AML-193 (cell line): ENCODE measurements at regions not wholly inside any gene's neighbourhood (a gene's known extent, or its start where the extent isn't known, plus 50 kb on each side); places are given as distances from the start of the nearest gene placed in this dataset.
"Not testable (repeated sequence)": the region's sequence is repeated elsewhere in the genome, so short reads cannot be mapped to it uniquely, and the experiment has no call there.

Experiments
- DNase-seq, 2 experiments: peaks; one replicate each; lab custom pipeline; 2025; lab: John Stamatoyannopoulos, UW

DNA sequence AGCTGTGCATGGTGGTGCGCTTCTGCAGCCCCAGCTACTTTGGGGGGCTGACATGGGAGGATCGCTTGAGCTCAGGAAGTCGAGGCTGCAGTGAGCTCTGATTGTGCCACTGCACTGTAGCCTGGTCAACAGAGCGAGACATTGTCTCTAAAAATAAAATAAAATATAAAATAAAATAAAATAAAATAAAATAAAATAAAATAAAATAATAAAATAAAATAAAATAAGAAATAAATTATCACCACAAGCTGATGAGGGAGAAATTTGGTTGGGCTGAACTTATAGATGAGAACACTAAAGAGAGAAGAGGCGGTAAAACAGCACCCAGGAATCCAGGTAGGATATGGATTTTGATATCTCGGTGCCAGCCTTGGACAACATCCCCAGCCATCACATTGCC is 933.7 kb downstream of the NLGN4X start:
- no peak for DNase-seq

DNA sequence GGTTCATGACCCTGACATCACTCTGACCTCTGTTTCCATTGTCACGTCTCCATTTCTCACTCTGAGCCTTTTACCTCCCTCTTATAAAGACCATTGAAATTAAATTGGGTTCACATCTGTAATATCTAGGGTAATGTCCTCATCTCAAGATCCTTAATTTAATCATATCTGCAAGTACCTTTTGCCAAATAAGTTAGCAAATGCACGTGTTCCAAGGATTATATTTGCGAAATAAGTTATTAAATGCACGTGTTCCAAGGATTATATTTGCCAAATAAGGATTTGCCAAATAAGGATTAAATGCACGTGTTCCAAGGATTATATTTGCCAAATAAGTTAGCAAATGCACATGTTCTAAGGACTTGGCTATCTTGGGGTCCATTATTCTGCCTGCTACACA is 938.0 kb downstream of the NLGN4X start:
- no peak for DNase-seq

DNA sequence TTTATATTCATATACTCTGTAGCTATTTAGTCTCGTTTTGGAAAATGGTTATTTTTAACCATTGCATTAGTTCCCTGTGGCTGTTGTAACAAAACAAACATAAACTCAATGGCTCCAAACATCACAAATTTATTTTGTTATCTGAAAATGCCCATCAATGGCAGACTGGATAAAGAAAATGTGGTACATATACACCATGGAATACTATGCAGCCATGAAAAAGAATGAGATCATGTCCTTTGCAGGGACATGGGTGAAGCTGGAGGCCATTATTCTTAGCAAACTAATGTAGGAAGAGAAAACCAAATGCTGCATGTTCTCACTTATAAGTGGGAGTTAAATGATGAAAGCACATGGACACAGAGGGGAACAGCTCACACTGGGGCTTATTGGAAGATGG is 938.7 kb downstream of the NLGN4X start:
- not testable (repeated sequence) for DNase-seq

DNA sequence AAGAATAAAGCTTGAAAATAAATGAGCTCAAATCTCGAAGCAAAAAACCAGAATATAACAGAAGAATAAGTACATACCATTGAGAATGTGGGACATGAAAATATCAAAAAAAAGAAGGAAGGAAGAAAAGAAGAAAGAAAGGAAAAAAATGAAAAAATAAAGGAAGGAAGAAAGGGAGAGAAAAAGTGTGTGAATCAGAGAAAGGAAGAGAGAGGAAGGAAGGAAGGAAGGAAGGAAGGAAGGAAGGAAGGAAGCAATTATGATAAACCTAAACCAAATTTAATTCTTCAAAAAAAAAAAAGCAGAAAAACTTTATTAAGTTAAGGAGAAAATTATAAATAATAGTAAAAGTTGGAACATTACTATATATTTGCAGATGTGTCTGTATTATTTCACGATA is 949.8 kb downstream of the NLGN4X start:
- no peak for DNase-seq

DNA sequence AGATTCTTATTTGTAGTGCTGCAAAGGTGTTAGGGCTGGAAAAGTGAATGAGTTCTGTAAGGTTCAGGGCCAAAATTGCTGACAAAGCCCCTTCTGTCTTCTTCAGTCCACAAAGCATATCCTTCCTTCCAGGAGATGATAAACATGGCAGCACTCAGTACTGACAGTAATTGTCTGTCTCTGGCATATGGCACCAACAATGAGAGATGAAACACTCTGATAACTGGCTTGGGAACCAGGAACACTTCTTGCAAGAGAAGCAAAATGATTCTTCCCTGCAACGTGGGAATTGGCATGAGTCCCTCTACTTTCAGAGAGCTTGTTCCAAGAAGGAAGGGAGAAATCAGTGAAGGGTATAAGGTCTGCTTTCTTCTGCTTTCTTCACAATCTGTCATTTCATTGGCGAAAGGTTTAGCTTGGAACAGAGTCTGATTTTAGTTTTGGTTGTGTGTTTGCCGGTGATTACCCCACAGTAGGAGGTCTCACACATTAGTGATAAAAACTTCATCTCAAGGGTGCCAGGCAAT is 963.3 kb downstream of the NLGN4X start:
- DNase-seq: no peak

DNA sequence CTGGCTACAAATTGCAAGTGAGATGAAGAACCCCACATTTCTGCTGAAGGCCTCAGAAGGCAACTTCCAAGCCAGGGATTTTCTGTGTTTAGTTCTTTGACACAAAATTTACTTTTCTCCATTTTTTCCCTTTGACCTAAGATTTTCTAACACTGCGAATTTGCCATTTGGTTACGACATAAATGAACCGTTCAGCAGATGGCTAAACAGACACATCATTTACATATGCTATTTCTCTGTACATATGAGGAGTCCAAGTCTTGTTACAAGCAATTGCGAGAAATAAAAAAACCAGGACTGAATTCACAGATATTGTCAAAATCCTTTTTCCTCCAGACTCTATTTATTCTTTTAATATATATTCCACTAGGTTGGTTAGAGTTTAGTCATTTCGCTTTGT is 978.6 kb downstream of the NLGN4X start:
- DNase-seq: no peak

DNA sequence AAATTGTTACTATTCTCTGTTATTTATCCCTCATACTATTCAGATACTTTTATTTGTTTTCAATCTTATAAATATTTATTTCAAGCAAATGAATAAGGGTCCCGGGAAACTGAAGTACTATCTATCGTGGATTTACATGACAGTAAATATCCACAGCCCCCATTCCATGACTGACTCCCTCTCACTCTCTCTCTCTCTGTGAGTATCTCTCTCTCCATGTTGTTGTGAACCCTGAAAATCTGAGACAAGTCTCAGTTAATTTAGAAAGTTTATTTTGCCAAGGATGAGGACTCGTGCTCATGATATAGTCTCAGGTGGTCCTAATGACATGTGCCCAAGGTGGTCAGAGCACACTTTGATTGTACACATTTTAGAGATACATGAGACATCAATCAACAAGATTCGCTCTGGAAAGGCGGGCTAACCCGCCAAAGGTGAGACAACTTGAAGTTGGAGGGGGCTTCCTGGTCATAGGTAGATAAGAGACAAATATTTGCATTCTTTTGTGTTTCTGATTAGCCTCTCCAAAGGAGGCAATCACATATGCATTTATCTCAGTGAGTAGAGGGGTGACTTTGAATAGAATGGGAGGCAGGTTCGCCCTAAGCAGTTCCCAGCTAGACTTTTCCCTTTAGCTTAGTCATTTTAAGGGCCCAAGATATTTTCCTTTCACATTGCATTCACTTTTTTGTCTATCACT is 986.4 kb downstream of the NLGN4X start:
- no peak for DNase-seq

DNA sequence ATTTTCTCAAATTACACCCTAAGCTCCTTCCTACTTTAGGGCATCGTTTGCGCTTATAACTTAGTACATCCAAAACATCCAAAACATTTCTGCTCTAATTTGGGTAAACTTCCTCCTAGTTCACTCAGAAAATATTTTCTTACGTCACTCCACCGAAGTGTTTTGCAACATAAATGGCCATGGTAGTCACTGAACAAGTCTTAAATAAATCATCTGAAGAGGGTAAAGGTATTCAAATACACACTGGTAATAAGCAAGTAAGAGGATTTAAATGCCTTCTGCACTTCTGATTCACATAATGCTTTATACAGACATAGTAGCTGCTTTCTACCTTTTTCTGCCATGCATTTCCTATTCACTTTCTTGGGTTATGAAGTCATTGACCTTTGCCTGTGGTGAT is 991.9 kb downstream of the NLGN4X start:
- peak in 1 of 2 experiments; percentile 0 for DNase-seq

DNA sequence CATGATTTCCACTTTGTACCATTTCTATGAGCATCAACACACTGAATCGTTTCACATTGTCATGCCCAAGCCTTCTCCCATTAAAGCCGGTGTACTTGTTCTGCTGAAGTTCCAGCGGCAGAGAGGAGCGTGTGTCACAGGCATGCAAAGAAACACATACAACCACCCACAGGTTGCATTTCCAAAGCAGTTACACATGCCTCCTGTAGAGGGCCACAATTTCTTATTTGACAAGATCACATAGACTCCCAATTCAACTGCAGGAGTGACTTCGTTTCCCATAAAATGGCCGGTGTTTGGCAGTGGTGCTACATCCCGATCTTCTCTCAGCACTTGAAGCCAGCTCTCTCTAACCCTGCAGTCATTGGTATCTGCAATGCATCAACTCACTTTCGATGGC is 992.6 kb downstream of the NLGN4X start:
- peak; percentile 1 to 10 for DNase-seq

DNA sequence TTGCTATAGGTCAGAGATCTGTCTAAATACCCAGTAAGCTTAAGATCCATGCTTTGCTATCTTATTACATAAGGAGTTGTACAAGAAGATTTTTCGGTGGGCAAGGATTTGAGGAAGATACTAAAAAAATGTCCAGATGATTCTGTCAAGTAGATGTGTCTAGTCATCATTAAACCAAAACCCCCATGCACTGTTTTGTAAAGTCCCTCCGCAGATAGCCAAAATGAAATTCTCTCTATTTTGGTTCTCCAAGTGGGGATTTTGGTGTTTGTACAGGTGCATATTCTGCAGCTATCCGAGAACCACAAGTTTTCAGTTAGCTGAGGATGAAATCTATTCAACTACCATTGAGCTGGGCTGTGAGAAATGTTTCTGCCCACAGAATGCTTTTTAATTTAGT is 994.8 kb downstream of the NLGN4X start:
- DNase-seq: no peak

DNA sequence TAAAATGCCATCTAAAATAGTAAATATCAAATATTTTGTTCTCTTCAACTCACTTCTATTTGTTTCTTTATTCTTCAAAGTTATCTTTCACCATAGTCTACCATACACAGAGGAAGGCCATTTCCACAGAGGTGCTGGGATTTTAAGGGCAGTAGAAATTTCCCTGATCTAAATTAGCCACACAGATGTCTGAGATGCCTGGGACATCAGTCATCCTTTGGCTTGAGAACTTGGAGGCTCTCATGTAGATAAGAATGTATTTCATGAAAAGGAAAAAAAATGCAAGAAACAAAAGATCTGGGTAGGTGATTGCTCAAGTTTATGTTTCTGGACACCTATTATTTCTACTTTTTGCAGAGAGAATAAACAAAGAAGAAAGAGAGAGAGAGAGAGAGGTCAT is 1008.2 kb downstream of the NLGN4X start:
- no peak for DNase-seq

DNA sequence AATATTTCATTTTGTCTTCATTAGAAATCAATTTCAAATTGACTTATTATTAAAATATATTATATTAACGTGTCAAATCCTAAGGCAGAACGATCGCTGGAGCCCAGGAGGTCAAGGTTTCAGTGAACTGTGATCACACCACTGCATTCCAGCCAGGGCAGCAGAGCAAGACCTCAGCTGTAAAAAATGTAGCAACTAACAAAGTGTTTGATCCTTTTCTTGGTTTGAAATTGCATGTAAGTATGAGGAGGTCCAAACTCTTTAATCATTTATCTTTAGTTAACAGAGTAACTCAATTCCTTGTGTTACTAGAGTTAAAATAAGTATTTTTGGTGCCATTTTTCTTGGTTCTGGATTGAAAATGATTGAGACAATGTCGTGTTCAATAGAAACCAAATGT is 1033.9 kb downstream of the NLGN4X start:
- DNase-seq: no peak

DNA sequence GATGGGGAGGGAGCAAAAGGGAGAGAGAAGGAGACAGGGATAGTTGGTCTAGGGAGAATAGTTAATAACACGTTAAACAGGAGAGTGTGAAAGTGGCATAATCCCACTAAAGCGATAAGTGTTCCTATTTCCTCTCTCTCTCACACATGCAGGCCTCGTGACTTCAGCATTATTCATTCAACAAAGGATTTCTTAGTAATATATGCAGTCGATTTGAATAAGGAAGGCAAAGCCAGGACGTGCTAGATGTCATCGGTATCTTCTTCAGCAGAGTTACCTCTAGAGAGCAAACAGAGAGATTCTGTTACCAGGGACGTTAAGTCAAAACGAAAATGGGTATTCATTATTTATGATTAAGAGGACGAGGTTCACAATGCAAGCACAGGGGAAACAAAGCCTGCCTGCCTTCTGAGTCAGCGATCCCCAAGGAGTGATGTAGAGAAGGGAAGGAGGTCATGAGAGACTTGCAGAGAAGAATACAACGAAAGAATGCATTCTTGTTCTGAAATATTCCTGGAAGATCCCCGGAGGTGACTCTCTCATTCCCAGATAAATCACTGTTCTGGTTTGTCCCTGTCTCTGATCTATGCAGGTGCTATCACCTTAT is 1048.4 kb downstream of the NLGN4X start:
- DNase-seq: no peak

DNA sequence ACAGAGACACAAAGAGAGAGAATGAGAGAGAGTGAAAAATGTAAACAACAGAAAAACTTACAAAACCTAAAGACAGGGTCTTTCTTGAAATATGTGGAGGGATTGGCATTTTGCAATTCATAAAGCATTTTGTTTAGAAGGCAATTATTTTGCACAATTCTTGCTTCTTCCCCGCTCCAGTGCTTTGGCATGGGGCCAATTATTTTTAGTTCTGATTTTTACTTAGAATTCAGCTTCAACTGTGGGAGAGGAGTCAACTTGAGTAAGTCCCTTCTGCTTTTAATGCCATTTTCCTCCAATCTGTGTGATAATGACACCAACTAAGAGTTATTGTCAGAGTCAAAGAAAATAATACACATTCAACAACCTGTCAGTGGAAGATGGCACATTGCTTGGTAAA is 1051.9 kb downstream of the NLGN4X start:
- no peak for DNase-seq

DNA sequence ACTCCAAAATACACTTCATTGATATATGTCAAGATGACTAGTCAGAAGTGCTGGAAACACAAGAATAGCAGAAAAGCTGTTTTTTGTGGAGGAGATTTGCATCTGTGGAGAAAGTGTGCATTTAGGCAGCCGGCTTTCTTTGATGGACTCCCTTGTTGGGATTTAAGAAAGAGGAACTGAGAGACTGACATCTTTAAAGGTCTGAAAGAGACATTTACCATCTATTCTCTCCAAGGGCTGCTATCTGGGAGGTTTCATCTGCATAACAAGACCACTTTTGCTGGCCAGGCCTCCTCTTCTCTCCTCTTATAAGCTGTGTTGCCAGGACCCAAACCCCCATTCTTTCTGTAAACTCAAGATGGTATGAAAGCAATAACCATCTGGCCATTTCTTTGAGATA is 1065.0 kb downstream of the NLGN4X start:
- DNase-seq: no peak

DNA sequence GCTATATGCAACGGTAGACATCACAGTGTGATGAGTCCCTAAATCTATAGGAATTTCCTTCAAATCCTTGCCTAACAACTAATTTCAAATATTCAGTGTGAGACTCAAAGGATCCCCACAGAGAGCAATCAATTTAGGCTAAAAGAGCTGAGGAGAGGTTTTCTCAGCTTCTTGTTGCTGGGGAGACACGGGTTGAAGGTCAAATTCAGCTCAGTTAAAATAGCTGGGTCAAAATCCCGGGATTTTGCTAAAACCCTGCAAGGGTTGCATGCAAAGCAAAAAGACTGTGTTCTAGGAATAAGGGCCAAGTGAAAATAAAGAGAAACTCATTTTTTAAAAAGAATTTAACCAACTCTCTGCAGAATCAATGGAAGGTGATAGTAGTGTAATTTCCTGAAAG is 1073.4 kb downstream of the NLGN4X start:
- no peak for DNase-seq

DNA sequence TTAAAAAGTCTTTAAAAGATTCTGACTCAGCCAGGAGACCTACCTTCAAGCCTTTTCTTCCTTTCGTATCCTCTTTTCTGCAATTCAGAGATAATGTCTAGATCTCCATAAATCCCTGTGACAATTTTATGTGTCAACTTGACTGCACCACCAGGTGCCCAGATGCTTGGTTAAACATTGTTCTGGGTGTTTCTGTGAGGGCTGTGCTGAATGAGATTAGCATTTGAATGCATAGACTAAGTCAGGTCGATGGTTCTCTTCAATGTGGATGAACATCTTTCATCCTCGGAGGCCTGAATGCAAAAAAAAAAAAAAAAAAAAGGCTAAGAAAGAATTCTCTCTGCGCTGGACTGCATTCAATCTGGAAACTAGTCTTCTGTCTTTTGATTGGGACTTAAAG is 1082.7 kb downstream of the NLGN4X start:
- no peak for DNase-seq

DNA sequence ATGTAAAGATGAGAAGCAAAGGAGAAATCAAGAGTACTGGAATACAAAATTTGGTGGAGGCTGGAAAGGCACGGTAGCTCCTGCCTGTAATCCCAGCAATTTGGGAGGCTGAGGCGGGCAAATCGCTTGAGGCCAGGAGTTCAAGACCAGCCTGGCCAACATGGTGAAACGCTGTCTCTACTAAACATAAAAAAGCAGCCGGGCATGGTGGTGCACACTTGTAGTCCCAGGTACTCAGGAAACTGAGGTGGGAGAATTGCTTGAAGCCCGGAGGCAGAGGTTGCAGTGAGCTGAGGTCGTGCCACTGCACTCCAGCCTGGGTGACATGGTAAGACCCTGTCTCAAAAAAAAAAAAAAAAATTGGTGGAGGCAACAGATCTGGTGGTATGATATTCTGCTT is 1086.0 kb downstream of the NLGN4X start:
- no peak for DNase-seq

DNA sequence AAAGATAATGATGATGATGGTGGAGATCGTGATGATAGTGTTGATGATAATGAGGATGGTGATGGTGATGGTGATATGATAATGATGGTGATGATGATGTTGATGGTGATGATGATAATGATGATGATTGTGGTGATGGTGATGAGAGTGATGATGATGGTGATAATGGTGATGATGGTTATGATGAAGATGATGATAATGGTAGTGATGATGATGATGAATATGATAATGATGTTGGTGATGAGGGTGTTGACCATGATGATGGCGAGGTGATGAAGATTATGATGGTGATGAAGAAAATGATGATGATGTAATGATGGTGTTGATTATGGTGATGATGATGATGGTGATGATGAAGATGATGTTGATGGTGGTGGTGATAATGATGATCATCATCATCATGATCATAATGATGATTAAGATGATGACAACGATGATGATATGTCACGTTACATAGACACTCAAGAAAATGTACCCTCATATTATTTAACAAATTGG is 1106.4 kb downstream of the NLGN4X start:
- DNase-seq: no peak

DNA sequence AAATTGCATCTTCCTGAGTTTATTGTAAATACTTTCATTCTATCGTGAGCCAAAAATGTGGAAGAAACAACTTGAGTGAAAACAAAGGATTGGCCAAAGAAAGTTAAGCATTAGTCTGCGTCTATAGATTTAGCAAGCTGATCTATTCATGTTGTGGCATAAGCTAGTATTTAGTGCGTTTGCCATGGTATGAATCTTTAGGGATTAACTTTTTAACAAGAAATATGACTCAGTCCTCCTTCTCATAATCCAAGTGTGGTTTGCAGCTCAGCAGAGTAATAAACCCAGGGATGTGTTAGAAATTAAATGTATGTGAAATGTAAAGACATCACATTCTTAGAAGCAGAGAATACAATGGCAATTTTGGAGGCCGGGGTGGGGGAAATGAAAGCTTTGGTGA is 1110.9 kb downstream of the NLGN4X start:
- DNase-seq: no peak

DNA sequence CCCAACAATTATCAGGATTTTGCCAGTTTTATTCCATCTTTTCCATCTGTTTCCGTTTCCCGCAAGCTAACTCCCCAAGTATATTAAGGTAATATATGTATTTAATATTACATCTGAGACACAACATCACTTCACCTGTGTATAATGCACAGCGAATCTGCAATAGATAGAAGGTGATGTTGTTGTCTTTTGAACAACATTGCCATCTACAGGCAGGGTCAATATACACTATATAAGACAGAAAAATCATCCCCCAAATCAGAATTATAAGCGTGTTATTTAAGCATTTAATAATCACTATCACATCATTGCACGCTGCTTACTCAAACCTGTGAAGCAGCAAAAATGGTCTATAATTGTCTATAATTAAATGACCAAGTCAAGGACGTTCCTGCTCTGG is 1115.5 kb downstream of the NLGN4X start:
- peak; percentile 4 to 15 for DNase-seq

DNA sequence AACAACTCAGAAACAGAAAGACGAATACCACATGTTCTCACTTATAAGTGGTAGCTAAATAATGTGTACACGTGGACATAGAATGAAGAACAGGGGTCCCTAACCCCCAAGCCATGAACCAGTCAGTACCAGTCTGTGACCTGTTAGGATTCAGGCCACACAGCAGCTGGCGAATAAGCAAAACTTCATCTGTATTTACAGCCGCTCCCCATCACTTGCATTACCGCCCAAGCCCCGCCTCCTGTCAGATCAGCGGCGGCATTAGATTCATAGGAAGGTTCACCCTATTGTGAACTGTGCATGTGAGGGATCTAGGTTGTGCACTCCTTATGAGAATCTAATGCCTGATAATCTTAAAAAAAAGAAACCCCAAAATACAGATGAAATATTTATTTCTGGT is 1128.7 kb downstream of the NLGN4X start:
- no peak for DNase-seq

DNA sequence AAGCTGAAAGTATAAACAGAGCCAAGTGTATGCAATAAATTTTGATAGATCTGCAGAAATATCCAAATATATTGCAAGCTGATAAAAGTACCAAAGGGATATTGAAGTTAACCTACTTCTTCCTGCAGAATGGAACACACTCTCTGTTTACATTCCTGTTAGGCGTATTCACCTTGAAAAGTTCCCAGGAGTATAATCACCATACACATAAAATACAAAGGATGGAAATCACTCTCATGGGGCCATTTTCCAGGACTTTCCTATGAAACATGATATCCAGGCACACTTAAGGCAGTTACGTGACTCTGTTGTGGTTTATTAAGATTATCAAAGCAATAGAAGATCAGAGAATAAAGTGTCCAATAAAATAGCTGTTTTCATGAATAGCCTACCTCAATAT is 1142.3 kb downstream of the NLGN4X start:
- DNase-seq: no peak

DNA sequence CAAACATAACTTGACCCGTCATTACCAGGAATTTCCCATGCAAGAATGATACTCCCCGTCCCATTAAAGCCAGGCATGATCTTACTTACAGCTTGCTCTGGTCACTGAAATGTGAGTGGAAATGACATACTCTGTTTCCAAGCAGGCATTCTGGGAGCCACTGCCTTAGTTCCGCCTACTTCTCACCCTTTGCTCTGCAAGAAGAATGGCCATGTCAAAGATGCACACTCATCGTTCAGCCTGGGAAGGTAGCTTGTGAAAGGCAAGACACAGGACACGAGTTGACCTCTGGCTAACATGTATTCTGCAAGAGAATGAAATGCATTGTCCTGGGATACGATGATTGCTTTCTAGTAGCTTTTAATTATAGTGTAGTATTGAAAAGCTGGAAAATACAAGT is 1144.4 kb downstream of the NLGN4X start:
- DNase-seq: no peak
